Small intestine (tissue), 7 donors: ENCODE measurements at regions not wholly inside any gene's neighbourhood (a gene's known extent, or its start where the extent isn't known, plus 50 kb on each side); places are given as distances from the start of the nearest gene placed in this dataset.

Experiments used
- DNase-seq, 2 donors: peaks; one replicate each; pipeline versions ENCODE4 v3.0.0 to v3.0.0-alpha.2; 2013
- FAIRE-seq: peaks from 2 replicates; lab custom pipeline; 2012; peaks lifted over from hg19 to GRCh38; lab: Jason Lieb, UNC
- H3K27ac ChIP-seq, 3 donors: one replicate each; pipeline ENCODE4 v1.5.1; 2013; ENCODE audit warnings: low read length in 2 of 3, mild to moderate bottlenecking in 2 of 3, control low read depth in 1 of 3, inconsistent platforms in 1 of 3, low read depth in 1 of 3, moderate library complexity in 1 of 3
- H3K27me3 ChIP-seq, 3 donors: one replicate each; pipeline ENCODE4 v1.6.1; 2013; ENCODE audit warnings: low read length in 3 of 3, inconsistent platforms in 1 of 3; ENCODE audit not compliant: control insufficient read depth in 3 of 3, insufficient read depth in 3 of 3
- H3K36me3 ChIP-seq, 3 donors: one replicate each; pipeline ENCODE4 v1.6.1; 2013; ENCODE audit warnings: low read length in 3 of 3, inconsistent platforms in 1 of 3, low read depth in 1 of 3, mild to moderate bottlenecking in 1 of 3, moderate library complexity in 1 of 3; ENCODE audit not compliant: control insufficient read depth in 3 of 3, insufficient read depth in 2 of 3
- H3K4me1 ChIP-seq, 3 donors: one replicate each; pipeline ENCODE4 v1.6.1; 2013; ENCODE audit warnings: low read length in 2 of 3, inconsistent platforms in 1 of 3, low read depth in 1 of 3, mild to moderate bottlenecking in 1 of 3, moderate library complexity in 1 of 3; ENCODE audit not compliant: control insufficient read depth in 3 of 3, insufficient read depth in 2 of 3
- H3K4me3 ChIP-seq, 3 donors: one replicate each; pipeline ENCODE4 v1.5.1; 2013; ENCODE audit warnings: low read length in 3 of 3, control low read depth in 1 of 3, inconsistent platforms in 1 of 3, low read depth in 1 of 3, mild to moderate bottlenecking in 1 of 3, moderate library complexity in 1 of 3
- H3K9me3 ChIP-seq, 2 donors: one replicate each; pipeline ENCODE4 v1.6.1; 2013; ENCODE audit warnings: low read depth in 1 of 2, low read length in 1 of 2; ENCODE audit not compliant: control insufficient read depth in 2 of 2, insufficient read depth in 1 of 2
- WGBS, 3 donors: extraction: QIAGEN DNeasy Blood & Tissue Kit; methylation state at CpG; one replicate each; pipeline ENCODE4 v1.1.7; 2013; 5-methylcytosine and 5-hydroxymethylcytosine counted together
- donor health status: healthy with polysubstance abuse.
- donor health status: control.
- donor health status: control.
- donor health status: Bipolar disorder and iron deficiency.
- donor health status: healthy.

GRCh38 chr3:159892171-159892795 is 96.4 kb upstream of the IL12A start:
- no peaks in the 10 kb centered on the region for H3K9me3 ChIP-seq
- FAIRE-seq (no peak), DNase-seq (no peak)
- H3K4me3 ChIP-seq, result no peak overlapping the region
- no peak overlapping the region for H3K27ac ChIP-seq
- 67 to 77% (median 74%) methylated on average over 2 of the region's 2 CpGs for WGBS, 3 donors
- no peaks in the 10 kb centered on the region for H3K27me3 ChIP-seq
- H3K4me1 ChIP-seq, result peaks cover 0 to under 1% (median 0%) of the 10 kb centered on the region in 3 donors
- H3K36me3 ChIP-seq, result no peaks in the 10 kb centered on the region

- 77 to 93% (median 88%) methylated on average over 1 of the region's 1 CpG for WGBS, 3 donors
- Histone ChIP-seq H3K4me1 (peaks cover 0 to 2% (median 0%) of the 10 kb centered on the region in 3 donors), H3K27me3 (no peaks in the 10 kb centered on the region), H3K4me3 (no peak overlapping the region), H3K9me3 (no peaks in the 10 kb centered on the region), H3K36me3 (no peaks in the 10 kb centered on the region), H3K27ac (no peak overlapping the region)
- DNase-seq (no peak), FAIRE-seq (no peak)
Measured at GRCh38 chr3:159892801-159893200, 95.8 kb upstream of the IL12A start.

GRCh38 chr3:159894386-159894785 is 94.2 kb upstream of the IL12A start:
- Histone ChIP-seq H3K36me3 (no peaks in the 10 kb centered on the region), H3K4me3 (no peak overlapping the region), H3K27me3 (no peaks in the 10 kb centered on the region), H3K9me3 (no peaks in the 10 kb centered on the region), H3K4me1 (peaks cover 0 to 2% (median 0%) of the 10 kb centered on the region in 3 donors), H3K27ac (no peak overlapping the region)
- 67 to 79% (median 70%) methylated on average over 4 of the region's 4 CpGs for WGBS, 3 donors
- DNase-seq (no peak), FAIRE-seq (no peak)

- no peaks in the 10 kb centered on the region for H3K27me3 ChIP-seq
- H3K9me3 ChIP-seq, result no peaks in the 10 kb centered on the region
- H3K4me3 ChIP-seq, result no peak overlapping the region
- WGBS, 3 donors, result 86 to 100% (median 87%) methylated on average over 2 of the region's 2 CpGs
- H3K4me1 ChIP-seq, result peaks cover 0 to 2% (median 0%) of the 10 kb centered on the region in 3 donors
- FAIRE-seq, result no peak
- H3K27ac ChIP-seq, result no peak overlapping the region
- no peaks in the 10 kb centered on the region for H3K36me3 ChIP-seq
- DNase-seq, result no peak
Measured at GRCh38 chr3:159895430-159895829, 93.2 kb upstream of the IL12A start.

GRCh38 chr3:159896543-159896942 is 92.1 kb upstream of the IL12A start:
- DNase-seq (no peak), FAIRE-seq (no peak)
- Histone ChIP-seq H3K36me3 (no peaks in the 10 kb centered on the region), H3K27me3 (no peaks in the 10 kb centered on the region), H3K4me1 (peaks cover 0 to 2% (median 0%) of the 10 kb centered on the region in 3 donors), H3K4me3 (no peak overlapping the region), H3K9me3 (no peaks in the 10 kb centered on the region), H3K27ac (no peak overlapping the region)
- 86 to 88% (median 86%) methylated on average over 1 of the region's 1 CpG for WGBS, 3 donors

- DNase-seq (peak; percentile 28 to 37), FAIRE-seq (no peak)
- H3K9me3 ChIP-seq, result no peaks in the 10 kb centered on the region
- 25 to 40% (median 38%) methylated on average over 5 of the region's 5 CpGs for WGBS, 3 donors
- H3K27ac ChIP-seq, result no peak overlapping the region
- H3K4me3 ChIP-seq, result no peak overlapping the region
- peaks cover 0 to 2% (median 0%) of the 10 kb centered on the region in 3 donors for H3K4me1 ChIP-seq
- no peaks in the 10 kb centered on the region for H3K27me3 ChIP-seq
- no peaks in the 10 kb centered on the region for H3K36me3 ChIP-seq
Measured at GRCh38 chr3:159897331-159898075, 91.1 kb upstream of the IL12A start.

GRCh38 chr3:159898147-159898546 is 90.5 kb upstream of the IL12A start:
- no peak for FAIRE-seq
- no peaks in the 10 kb centered on the region for H3K27me3 ChIP-seq

GRCh38 chr3:159899166-159899565 is 89.5 kb upstream of the IL12A start:
- no peaks in the 10 kb centered on the region for H3K9me3 ChIP-seq
- peaks cover 0 to 2% (median 0%) of the 10 kb centered on the region in 3 donors for H3K4me1 ChIP-seq
- no peak overlapping the region for H3K4me3 ChIP-seq
- FAIRE-seq, result no peak
- no peaks in the 10 kb centered on the region for H3K36me3 ChIP-seq
- 86 to 97% (median 90%) methylated on average over 1 of the region's 1 CpG for WGBS, 3 donors
- H3K27me3 ChIP-seq, result no peaks in the 10 kb centered on the region
- no peak for DNase-seq
- H3K27ac ChIP-seq, result no peak overlapping the region

More at GRCh38 chr3:159898147-159898546, 90.5 kb upstream of the IL12A start:
- Histone ChIP-seq H3K4me3 (no peak overlapping the region), H3K27ac (no peak overlapping the region), H3K36me3 (no peaks in the 10 kb centered on the region), H3K4me1 (peaks cover 0 to 2% (median 0%) of the 10 kb centered on the region in 3 donors), H3K9me3 (no peaks in the 10 kb centered on the region)
- 74 to 90% (median 87%) methylated on average over 2 of the region's 2 CpGs for WGBS, 3 donors
- DNase-seq, result no peak
